ENCODE measurements at regions not wholly inside any gene's neighbourhood (a gene's known extent, or its start where the extent isn't known, plus 50 kb on each side); places are given as distances from the start of the nearest gene placed in this dataset.
A peak's percentile ranks its signal among the peaks of the same experiment; 100 is the strongest.

- no peak for TF ChIP-seq ELF3 (CRISPR knock-in tag; IDR thresholded peaks at IDR 0.05)
- no peak for TF ChIP-seq NAIF1 (CRISPR knock-in tag; IDR thresholded peaks at IDR 0.05; ENCODE audit: borderline replicate concordance)
- TF ChIP-seq MEF2D (CRISPR knock-in tag; IDR thresholded peaks at IDR 0.05): peak; percentile 37; the same call in 1 of the 2 replicates
- no peak for TF ChIP-seq ZBTB3 (CRISPR knock-in tag; IDR thresholded peaks at IDR 0.05; ENCODE audit: borderline replicate concordance, low read depth)
- TF ChIP-seq ZNF296 (CRISPR knock-in tag; conservative IDR thresholded peaks at IDR 0.05): no peak
- 0 out of 2 replicates have a peak, but pooled peaks have one; percentile 30 for TF ChIP-seq ZGPAT (CRISPR knock-in tag; IDR thresholded peaks at IDR 0.05)
- no peak for TF ChIP-seq MNT (IDR thresholded peaks at IDR 0.05)
- no peak for TF ChIP-seq ZNF670 (CRISPR knock-in tag; IDR thresholded peaks at IDR 0.05; ENCODE audit: borderline replicate concordance)
- no peak for TF ChIP-seq ZSCAN22 (CRISPR knock-in tag; IDR thresholded peaks at IDR 0.05)
- no peak for TF ChIP-seq ZNF737 (CRISPR knock-in tag; IDR thresholded peaks at IDR 0.05; ENCODE audit: borderline replicate concordance)
- TF ChIP-seq MTERF4 (CRISPR knock-in tag; IDR thresholded peaks at IDR 0.05): no peak
- TF ChIP-seq ZNF776 (CRISPR knock-in tag; IDR thresholded peaks at IDR 0.05): no peak
- no peak for TF ChIP-seq ZNF7 (CRISPR knock-in tag; IDR thresholded peaks at IDR 0.05)
- TF ChIP-seq LRRFIP1 (CRISPR knock-in tag; conservative IDR thresholded peaks at IDR 0.05): no peak
- no peak for TF ChIP-seq E2F5 (CRISPR knock-in tag; conservative IDR thresholded peaks at IDR 0.05)
- TF ChIP-seq SALL1 (CRISPR knock-in tag; IDR thresholded peaks at IDR 0.05): peak; percentile 40; the same call in 1 of the 2 replicates
- no peak for TF ChIP-seq ZSCAN9 (CRISPR knock-in tag; IDR thresholded peaks at IDR 0.05; ENCODE audit: borderline replicate concordance)
- TF ChIP-seq ZNF567 (CRISPR knock-in tag; IDR thresholded peaks at IDR 0.05; ENCODE audit: borderline replicate concordance): no peak
- no peak for TF ChIP-seq RFX1 (IDR thresholded peaks at IDR 0.05)
- TF ChIP-seq USF2 (IDR thresholded peaks at IDR 0.05; ENCODE audit: low read depth, low read length): peak; percentile 33; the same call in 1 of the 2 replicates
- TF ChIP-seq USF2 (CRISPR knock-in tag; IDR thresholded peaks at IDR 0.05; ENCODE audit: borderline replicate concordance): peak; percentile 67; the same call in 1 of the 2 replicates
- no peak for TF ChIP-seq EHMT2 (IDR thresholded peaks at IDR 0.05; ENCODE audit: borderline replicate concordance, low read depth, low read length)
These were observed 109.2 kb upstream of the STT3B start (continued) for GRCh38 chr3:31423482-31423881.

All from HepG2 (cell line).